Breast epithelium (tissue), 3 donors: ENCODE measurements at regions not wholly inside any gene's neighbourhood (a gene's known extent, or its start where the extent isn't known, plus 50 kb on each side); places are given as distances from the start of the nearest gene placed in this dataset.

Experiments
- CTCF ChIP-seq, 3 donors: fragments of 450-650 bp; IDR thresholded peaks; one replicate each; pipeline ENCODE4 v1.5.1; 2016 to 2017; ENCODE audit warnings: antibody characterized with exemption in 3 of 3, mild to moderate bottlenecking in 3 of 3, moderate library complexity in 3 of 3
- POLR2A ChIP-seq: fragments of 450-650 bp; IDR thresholded peaks from one replicate; pipeline ENCODE4 v1.6.1; 2016; ENCODE audit warnings: antibody characterized with exemption, mild to moderate bottlenecking, moderate library complexity

GRCh38 chr22:44566911-44567310 is 68.9 kb upstream of the RTL6 start:
- TF ChIP-seq CTCF (IDR thresholded peaks at IDR 0.05) (no peak), POLR2A (no peak)
